ENCODE measurements at regions not wholly inside any gene's neighbourhood (a gene's known extent, or its start where the extent isn't known, plus 50 kb on each side); places are given as distances from the start of the nearest gene placed in this dataset.

DNA sequence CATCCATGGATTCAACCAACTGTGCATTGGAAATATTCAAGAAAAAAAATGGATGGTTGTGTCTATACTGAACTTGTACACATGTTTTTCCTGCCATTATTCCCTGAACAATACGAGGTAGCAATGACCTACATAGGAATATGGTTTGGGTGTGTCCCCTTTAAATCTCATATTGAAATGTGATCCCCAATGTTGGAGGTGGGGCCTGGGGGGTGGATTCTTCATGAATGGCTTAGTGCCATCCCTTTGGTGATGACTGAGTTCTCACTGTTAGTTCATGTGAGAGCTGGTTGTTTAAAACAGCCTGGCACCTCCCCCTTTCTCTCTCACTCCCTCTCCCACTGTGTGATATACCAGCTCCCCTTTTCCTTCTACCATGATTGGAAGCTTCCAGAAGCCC lies 139.8 kb upstream of the BACH2 start:
- H3K4me1 ChIP-seq (ENCODE audit: control extremely low read depth in 1 of 4, control insufficient read depth in 4 of 4, insufficient read depth in 4 of 4, low read length in 3 of 4), result no peaks in the 10 kb centered on the region
- no peak for DNase-seq
- H3K27ac ChIP-seq (ENCODE audit: insufficient read depth in 1 of 2, low read depth in 1 of 2, low read length in 2 of 2, poor library complexity in 1 of 2, severe bottlenecking in 2 of 2), result no peak overlapping the region
- CTCF ChIA-PET, result interaction anchor here (1.4 kb wide), 1 partner anchor 20 kb away, joined by 4 read pairs; no protein-coding TSS in a partner anchor
- no peaks in the 10 kb centered on the region for H3K36me3 ChIP-seq (ENCODE audit: control insufficient read depth in 4 of 4, insufficient read depth in 4 of 4, low read length in 3 of 4)
- no peaks in the 10 kb centered on the region for H3K27me3 ChIP-seq (replicated peaks in 2 of 5; ENCODE audit: control insufficient read depth in 4 of 5, insufficient read depth in 5 of 5, low read length in 4 of 5)
- no peak overlapping the region for H3K4me3 ChIP-seq (ENCODE audit: control insufficient read depth in 1 of 7, extremely low read depth in 1 of 7, insufficient read depth in 4 of 7, low read depth in 2 of 7, low read length in 6 of 7)
- WGBS (ENCODE audit: insufficient coverage), result 100% methylated on average over 1 of the region's 1 CpG
- H3K9me3 ChIP-seq (ENCODE audit: control extremely low read depth in 1 of 5, control insufficient read depth in 4 of 5, insufficient read depth in 2 of 5, low read depth in 1 of 5, low read length in 4 of 5), result peaks cover 0 to 16% (median 8%) of the 10 kb centered on the region in 5 experiments
- POLR2A ChIA-PET, result no interaction called here

DNA sequence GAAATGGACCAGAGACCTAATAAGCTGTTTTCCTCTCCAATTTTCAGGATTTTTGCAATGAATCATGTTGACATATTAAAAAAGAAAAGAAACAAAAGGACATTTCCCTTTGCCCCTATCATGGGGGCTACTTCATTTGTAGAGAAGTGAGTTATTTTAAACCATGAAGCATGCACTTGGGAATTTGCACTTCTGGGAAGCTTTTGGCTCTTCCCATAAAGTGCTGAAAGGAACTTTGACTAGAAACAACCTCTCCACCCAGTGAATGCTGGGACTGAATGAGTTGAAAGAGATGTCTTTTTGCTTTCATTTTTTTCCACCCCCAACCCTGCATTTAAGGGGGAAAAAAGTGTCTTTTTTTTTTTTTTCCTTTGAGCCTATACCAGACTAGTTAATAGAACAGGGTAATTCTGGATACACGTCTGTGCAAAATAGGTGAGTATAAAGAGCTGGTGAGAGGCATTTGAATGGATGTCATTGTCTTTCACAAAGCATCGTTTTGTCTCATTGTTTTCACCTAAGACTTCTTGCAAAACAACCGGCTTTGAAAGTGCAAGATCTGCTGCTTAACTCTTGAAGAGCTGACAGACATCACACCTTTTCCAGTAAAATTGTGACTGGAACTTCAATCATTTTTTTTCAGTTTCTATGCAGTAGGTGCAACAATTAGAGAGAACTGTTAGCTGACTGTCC lies 138.7 kb upstream of the BACH2 start:
- WGBS (ENCODE audit: insufficient coverage), result 88% methylated on average over 3 of the region's 3 CpGs
- Histone ChIP-seq H3K9me3 (ENCODE audit: control extremely low read depth in 1 of 5, control insufficient read depth in 4 of 5, insufficient read depth in 2 of 5, low read depth in 1 of 5, low read length in 4 of 5) (peaks cover 0 to 18% (median 10%) of the 10 kb centered on the region in 5 experiments), H3K4me1 (ENCODE audit: control extremely low read depth in 1 of 4, control insufficient read depth in 4 of 4, insufficient read depth in 4 of 4, low read length in 3 of 4) (no peaks in the 10 kb centered on the region), H3K36me3 (ENCODE audit: control insufficient read depth in 4 of 4, insufficient read depth in 4 of 4, low read length in 3 of 4) (no peaks in the 10 kb centered on the region), H3K27ac (ENCODE audit: insufficient read depth in 1 of 2, low read depth in 1 of 2, low read length in 2 of 2, poor library complexity in 1 of 2, severe bottlenecking in 2 of 2) (no peak overlapping the region), H3K4me3 (ENCODE audit: control insufficient read depth in 1 of 7, extremely low read depth in 1 of 7, insufficient read depth in 4 of 7, low read depth in 2 of 7, low read length in 6 of 7) (no peak overlapping the region), H3K27me3 (replicated peaks in 2 of 5; ENCODE audit: control insufficient read depth in 4 of 5, insufficient read depth in 5 of 5, low read length in 4 of 5) (no peaks in the 10 kb centered on the region)
- no peak for DNase-seq
- CTCF ChIA-PET, result interaction anchor here (0.7 kb wide), 1 partner anchor 84 kb away, joined by 3 read pairs; no protein-coding TSS in a partner anchor
- POLR2A ChIA-PET, result no interaction called here

GRCh38 chr6:90434094-90434493 lies 137.5 kb upstream of the BACH2 start:
- CTCF ChIA-PET, result interaction anchor here (0.6 to 1.2 kb wide), 4 partner anchors 8 to 26 kb away, joined by 3 to 4 read pairs (median 3); no protein-coding TSS in a partner anchor
- Histone ChIP-seq H3K4me1 (ENCODE audit: control extremely low read depth in 1 of 4, control insufficient read depth in 4 of 4, insufficient read depth in 4 of 4, low read length in 3 of 4) (no peaks in the 10 kb centered on the region), H3K4me3 (ENCODE audit: control insufficient read depth in 1 of 7, extremely low read depth in 1 of 7, insufficient read depth in 4 of 7, low read depth in 2 of 7, low read length in 6 of 7) (no peak overlapping the region), H3K27ac (ENCODE audit: insufficient read depth in 1 of 2, low read depth in 1 of 2, low read length in 2 of 2, poor library complexity in 1 of 2, severe bottlenecking in 2 of 2) (no peak overlapping the region), H3K36me3 (ENCODE audit: control insufficient read depth in 4 of 4, insufficient read depth in 4 of 4, low read length in 3 of 4) (no peaks in the 10 kb centered on the region), H3K27me3 (replicated peaks in 2 of 5; ENCODE audit: control insufficient read depth in 4 of 5, insufficient read depth in 5 of 5, low read length in 4 of 5) (no peaks in the 10 kb centered on the region), H3K9me3 (ENCODE audit: control extremely low read depth in 1 of 5, control insufficient read depth in 4 of 5, insufficient read depth in 2 of 5, low read depth in 1 of 5, low read length in 4 of 5) (peaks cover 0 to 29% (median 13%) of the 10 kb centered on the region in 5 experiments)
- no peak for DNase-seq
- POLR2A ChIA-PET, result no interaction called here
- WGBS (ENCODE audit: insufficient coverage), result 100% methylated on average over 1 of the region's 1 CpG

- no peak for DNase-seq
- Histone ChIP-seq H3K27ac (ENCODE audit: insufficient read depth in 1 of 2, low read depth in 1 of 2, low read length in 2 of 2, poor library complexity in 1 of 2, severe bottlenecking in 2 of 2) (no peak overlapping the region), H3K36me3 (ENCODE audit: control insufficient read depth in 4 of 4, insufficient read depth in 4 of 4, low read length in 3 of 4) (no peaks in the 10 kb centered on the region), H3K4me1 (ENCODE audit: control extremely low read depth in 1 of 4, control insufficient read depth in 4 of 4, insufficient read depth in 4 of 4, low read length in 3 of 4) (no peaks in the 10 kb centered on the region), H3K9me3 (ENCODE audit: control extremely low read depth in 1 of 5, control insufficient read depth in 4 of 5, insufficient read depth in 2 of 5, low read depth in 1 of 5, low read length in 4 of 5) (peaks cover 0 to 32% (median 13%) of the 10 kb centered on the region in 5 experiments), H3K4me3 (ENCODE audit: control insufficient read depth in 1 of 7, extremely low read depth in 1 of 7, insufficient read depth in 4 of 7, low read depth in 2 of 7, low read length in 6 of 7) (no peak overlapping the region), H3K27me3 (replicated peaks in 2 of 5; ENCODE audit: control insufficient read depth in 4 of 5, insufficient read depth in 5 of 5, low read length in 4 of 5) (no peaks in the 10 kb centered on the region)
- ChIA-PET POLR2A (no interaction called here), CTCF (no interaction called here)
Measured at GRCh38 chr6:90432937-90433336, 136.3 kb upstream of the BACH2 start.

DNA sequence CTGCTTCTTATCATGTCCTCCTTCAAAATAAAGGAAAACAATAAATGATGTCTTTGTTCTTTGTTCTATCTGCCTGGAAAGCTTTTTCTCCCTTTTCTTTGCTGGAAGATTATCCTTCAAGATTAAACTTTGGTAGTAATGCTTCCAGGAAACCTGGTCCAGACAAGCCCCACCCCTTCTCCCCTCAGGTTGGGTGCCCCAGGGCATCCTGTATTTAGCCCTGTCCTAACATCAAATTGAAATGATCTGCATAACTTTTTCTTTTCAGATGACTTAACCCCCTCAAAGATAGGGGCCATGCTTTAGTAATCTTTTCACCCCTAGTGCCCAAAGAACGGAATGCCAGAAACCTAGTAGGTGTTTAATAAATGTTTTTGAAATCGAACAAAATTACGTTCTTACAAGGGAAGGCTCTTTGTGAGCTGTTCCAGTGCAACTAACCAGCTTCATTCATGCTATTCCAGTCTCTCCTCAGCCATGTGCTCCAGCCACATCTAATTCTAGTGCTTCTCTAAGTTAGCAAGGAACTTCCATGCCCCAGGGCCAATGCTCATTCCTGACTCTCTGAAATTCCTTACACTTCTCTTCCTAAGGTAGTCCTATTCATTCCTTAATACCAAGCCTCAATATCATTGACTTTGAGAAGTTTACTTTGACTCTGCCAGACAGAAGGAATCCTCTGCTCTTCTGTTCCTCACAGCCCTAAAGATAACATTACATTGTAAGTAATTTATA lies 135.6 kb upstream of the BACH2 start:
- ChIA-PET POLR2A (no interaction called here), CTCF (interaction anchor here (1.2 kb wide), 1 partner anchor 17 kb away, joined by 3 read pairs; no protein-coding TSS in a partner anchor)

GRCh38 chr6:90431576-90431975 lies 134.9 kb upstream of the BACH2 start:
- Histone ChIP-seq H3K4me3 (ENCODE audit: control insufficient read depth in 1 of 7, extremely low read depth in 1 of 7, insufficient read depth in 4 of 7, low read depth in 2 of 7, low read length in 6 of 7) (no peak overlapping the region), H3K9me3 (ENCODE audit: control extremely low read depth in 1 of 5, control insufficient read depth in 4 of 5, insufficient read depth in 2 of 5, low read depth in 1 of 5, low read length in 4 of 5) (peaks cover 0 to 32% (median 13%) of the 10 kb centered on the region in 5 experiments), H3K4me1 (ENCODE audit: control extremely low read depth in 1 of 4, control insufficient read depth in 4 of 4, insufficient read depth in 4 of 4, low read length in 3 of 4) (no peaks in the 10 kb centered on the region), H3K27me3 (replicated peaks in 2 of 5; ENCODE audit: control insufficient read depth in 4 of 5, insufficient read depth in 5 of 5, low read length in 4 of 5) (no peaks in the 10 kb centered on the region), H3K27ac (ENCODE audit: insufficient read depth in 1 of 2, low read depth in 1 of 2, low read length in 2 of 2, poor library complexity in 1 of 2, severe bottlenecking in 2 of 2) (no peak overlapping the region), H3K36me3 (ENCODE audit: control insufficient read depth in 4 of 4, insufficient read depth in 4 of 4, low read length in 3 of 4) (no peaks in the 10 kb centered on the region)
- ChIA-PET CTCF (interaction anchor here (0.9 to 1.2 kb wide), 2 partner anchors 16 to 25 kb away, joined by 3 read pairs; no protein-coding TSS in a partner anchor), POLR2A (no interaction called here)
- no peak for DNase-seq

More for the DNA sequence above, 135.6 kb upstream of the BACH2 start:
- 94% methylated on average over 2 of the region's 3 CpGs for WGBS (ENCODE audit: insufficient coverage)
- Histone ChIP-seq H3K4me3 (ENCODE audit: control insufficient read depth in 1 of 7, extremely low read depth in 1 of 7, insufficient read depth in 4 of 7, low read depth in 2 of 7, low read length in 6 of 7) (no peak overlapping the region), H3K27ac (ENCODE audit: insufficient read depth in 1 of 2, low read depth in 1 of 2, low read length in 2 of 2, poor library complexity in 1 of 2, severe bottlenecking in 2 of 2) (no peak overlapping the region), H3K9me3 (ENCODE audit: control extremely low read depth in 1 of 5, control insufficient read depth in 4 of 5, insufficient read depth in 2 of 5, low read depth in 1 of 5, low read length in 4 of 5) (peaks cover 0 to 32% (median 13%) of the 10 kb centered on the region in 5 experiments), H3K27me3 (replicated peaks in 2 of 5; ENCODE audit: control insufficient read depth in 4 of 5, insufficient read depth in 5 of 5, low read length in 4 of 5) (no peaks in the 10 kb centered on the region), H3K36me3 (ENCODE audit: control insufficient read depth in 4 of 4, insufficient read depth in 4 of 4, low read length in 3 of 4) (no peaks in the 10 kb centered on the region), H3K4me1 (ENCODE audit: control extremely low read depth in 1 of 4, control insufficient read depth in 4 of 4, insufficient read depth in 4 of 4, low read length in 3 of 4) (no peaks in the 10 kb centered on the region)
- DNase-seq, result no peak

DNA sequence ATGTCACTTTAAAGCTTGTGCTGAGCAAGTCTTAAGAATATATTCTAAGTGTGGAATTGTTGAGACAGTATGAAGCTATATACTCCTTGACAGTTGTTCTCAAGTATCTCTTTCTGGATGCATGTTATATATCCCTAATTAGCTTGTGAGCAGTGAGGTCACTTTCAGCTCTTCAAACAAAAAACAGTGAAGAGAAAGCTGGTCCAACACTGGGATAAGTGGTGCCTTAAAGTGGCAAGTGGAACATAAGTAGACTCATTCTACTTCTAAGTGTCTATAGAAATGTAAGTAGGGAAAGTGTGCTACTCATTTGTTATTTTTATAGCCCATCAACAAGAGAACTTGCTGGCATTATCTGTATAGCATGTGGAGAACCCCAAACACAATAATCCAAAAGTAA lies 133.1 kb upstream of the BACH2 start:
- H3K36me3 ChIP-seq (ENCODE audit: control insufficient read depth in 4 of 4, insufficient read depth in 4 of 4, low read length in 3 of 4), result no peaks in the 10 kb centered on the region

More for the DNA sequence above, 133.1 kb upstream of the BACH2 start:
- ChIA-PET CTCF (interaction anchor here (1.5 kb wide), 1 partner anchor 489 kb away, joined by 3 read pairs; no protein-coding TSS in a partner anchor), POLR2A (interaction anchor here (0.5 kb wide), 1 partner anchor 335 kb away, joined by 4 read pairs; no protein-coding TSS in a partner anchor)
- DNase-seq, result peak; percentile 30 to 73 (median 70)
- no peaks in the 10 kb centered on the region for H3K4me1 ChIP-seq (ENCODE audit: control extremely low read depth in 1 of 4, control insufficient read depth in 4 of 4, insufficient read depth in 4 of 4, low read length in 3 of 4)
- H3K27me3 ChIP-seq (replicated peaks in 2 of 5; ENCODE audit: control insufficient read depth in 4 of 5, insufficient read depth in 5 of 5, low read length in 4 of 5), result no peaks in the 10 kb centered on the region
- no peak overlapping the region for H3K27ac ChIP-seq (ENCODE audit: insufficient read depth in 1 of 2, low read depth in 1 of 2, low read length in 2 of 2, poor library complexity in 1 of 2, severe bottlenecking in 2 of 2)
- H3K4me3 ChIP-seq (ENCODE audit: control insufficient read depth in 1 of 7, extremely low read depth in 1 of 7, insufficient read depth in 4 of 7, low read depth in 2 of 7, low read length in 6 of 7), result no peak overlapping the region
- peaks cover 0 to 30% (median 13%) of the 10 kb centered on the region in 5 experiments for H3K9me3 ChIP-seq (ENCODE audit: control extremely low read depth in 1 of 5, control insufficient read depth in 4 of 5, insufficient read depth in 2 of 5, low read depth in 1 of 5, low read length in 4 of 5)
